Superior temporal gyrus (tissue), 1 donor: ENCODE measurements at regions not wholly inside any gene's neighbourhood (a gene's known extent, or its start where the extent isn't known, plus 50 kb on each side); places are given as distances from the start of the nearest gene placed in this dataset.
"Not testable (repeated sequence)": the region's sequence is repeated elsewhere in the genome, so short reads cannot be mapped to it uniquely, and the experiment has no call there.

Experiments
- DNase-seq: peaks from one replicate; pipeline ENCODE4 v3.0.0-alpha.2; 2016; ENCODE audit errors: extremely low spot score

DNA sequence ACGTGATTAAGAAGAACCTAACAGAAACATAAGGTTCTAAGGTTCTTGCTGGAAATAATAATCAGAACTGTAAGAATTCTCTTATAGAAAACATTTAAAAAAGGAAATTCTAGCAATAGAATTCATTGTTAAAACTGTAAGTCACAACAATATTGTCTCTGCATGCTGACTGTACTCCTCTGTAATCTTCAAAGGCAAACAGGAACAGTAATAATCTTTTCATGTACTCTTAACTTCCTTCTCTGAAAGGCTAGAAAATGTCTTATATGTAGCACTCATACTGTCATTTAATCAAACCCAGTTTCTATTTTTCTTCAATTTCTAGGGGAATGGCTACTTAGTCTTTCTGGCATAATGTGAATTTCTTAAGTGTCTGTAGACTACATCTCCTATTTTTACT lies 103.5 kb upstream of the AGAP9 start:
- DNase-seq = not testable (repeated sequence)

DNA sequence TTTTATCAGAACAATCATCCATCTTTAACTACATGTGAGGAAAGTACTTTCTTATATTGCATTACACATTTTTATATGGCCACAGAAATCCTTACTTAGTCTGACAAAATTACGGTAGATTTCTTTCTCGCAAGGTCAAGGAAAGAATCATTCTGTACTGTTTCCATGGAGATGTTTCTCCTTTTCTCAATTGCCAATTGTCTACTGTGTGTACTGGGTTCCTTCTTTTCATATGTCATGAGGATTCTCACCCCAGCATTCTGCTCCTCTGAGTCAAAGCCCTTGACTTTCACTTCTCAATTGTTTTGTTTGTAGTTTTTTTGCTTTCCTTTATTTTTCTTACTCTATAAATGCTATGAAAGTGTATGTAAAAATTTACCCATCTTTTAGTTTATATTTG lies 99.3 kb upstream of the AGAP9 start:
- DNase-seq = peak; percentile 12

DNA sequence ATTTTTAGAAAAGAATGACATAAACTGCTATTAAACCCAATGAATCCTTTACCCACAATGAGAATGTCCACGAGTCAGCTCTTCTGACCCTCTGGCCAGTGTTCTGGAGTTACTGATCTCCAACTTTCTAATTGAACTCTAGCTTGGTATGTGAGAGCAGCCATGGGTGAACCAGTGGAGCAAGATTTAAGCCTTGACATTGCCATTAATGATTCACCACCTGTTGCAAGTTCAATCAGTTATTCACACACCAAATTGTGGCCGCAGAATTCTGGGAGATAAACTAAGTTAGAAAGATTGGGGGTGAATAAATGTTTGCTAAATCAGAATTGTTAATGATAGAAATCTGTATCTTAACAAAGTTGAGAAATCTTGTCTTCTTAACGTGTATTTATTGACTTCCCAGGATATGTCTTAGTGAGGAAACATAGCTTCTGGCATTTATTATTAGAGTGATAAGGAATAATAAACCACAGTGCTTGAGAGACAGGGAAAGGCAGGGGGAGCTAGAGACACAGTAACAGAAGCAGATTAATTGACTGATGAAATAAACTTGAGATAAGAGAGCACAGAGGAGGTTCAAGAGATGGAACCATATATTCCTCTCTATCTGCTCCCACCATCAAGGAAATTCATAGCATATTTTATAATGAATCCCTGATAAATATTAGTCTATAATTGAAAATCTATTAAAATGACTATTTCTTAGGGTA lies 96.0 kb upstream of the AGAP9 start:
- peak; percentile 32 for DNase-seq

DNA sequence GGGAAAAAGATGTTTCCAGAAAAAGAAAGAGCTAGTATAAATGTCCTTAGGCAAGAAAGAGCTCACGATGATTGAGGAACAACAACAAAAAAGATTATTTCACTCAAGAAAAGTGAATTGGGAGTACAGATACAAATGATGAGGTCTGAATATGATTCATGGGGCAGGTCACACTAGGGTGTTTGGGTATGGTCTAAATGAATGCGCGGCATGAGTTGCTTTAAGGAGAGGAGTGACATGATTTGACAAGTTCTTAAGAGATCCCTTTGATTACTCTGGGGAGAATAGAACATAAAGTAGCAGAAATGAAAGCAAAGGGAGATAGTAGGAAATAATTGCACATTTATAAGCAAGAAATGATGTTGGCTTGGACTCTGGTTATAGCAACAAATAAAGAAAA lies 85.9 kb upstream of the AGAP9 start:
- not testable (repeated sequence) for DNase-seq

DNA sequence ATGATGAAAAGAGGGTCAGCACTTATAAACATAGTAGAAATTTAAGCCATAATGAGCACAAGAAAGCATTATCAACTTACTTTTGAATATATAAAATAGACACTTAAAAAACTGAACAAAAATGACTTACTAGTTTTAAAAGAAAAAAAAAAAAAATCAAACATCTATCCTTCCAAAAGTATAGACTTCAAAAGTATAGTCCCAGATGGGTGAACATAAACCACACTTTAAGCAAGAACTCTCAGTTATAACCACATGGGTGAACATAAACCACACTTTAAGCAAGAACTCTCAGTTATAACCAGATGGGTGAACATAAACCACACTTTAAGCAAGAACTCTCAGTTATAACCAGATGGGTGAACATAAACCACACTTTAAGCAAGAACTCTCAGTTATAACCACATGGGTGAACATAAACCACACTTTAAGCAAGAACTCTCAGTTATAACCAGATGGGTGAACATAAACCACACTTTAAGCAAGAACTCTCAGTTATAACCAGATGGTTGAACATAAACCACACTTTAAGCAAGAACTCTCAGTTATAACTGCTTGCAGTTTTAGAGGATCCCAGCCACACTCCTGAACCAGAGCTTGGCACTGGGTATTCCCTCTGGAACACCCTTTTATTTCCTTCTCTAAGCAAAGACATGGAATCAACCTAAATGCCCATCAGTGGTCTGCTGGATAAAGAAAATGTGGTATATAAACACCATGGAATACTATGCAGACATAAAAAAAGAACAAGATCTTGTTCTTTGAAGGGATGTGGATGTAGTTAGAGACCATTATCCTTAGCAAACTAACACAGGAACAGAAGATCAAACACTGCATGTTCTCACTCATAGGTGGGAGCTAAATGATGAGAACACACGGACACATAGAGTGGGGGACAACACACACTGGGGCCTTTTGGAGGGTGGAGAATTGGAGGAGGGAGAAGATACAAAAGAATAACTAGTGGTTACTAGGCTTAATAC lies 82.6 kb upstream of the AGAP9 start:
- DNase-seq = not testable (repeated sequence)

DNA sequence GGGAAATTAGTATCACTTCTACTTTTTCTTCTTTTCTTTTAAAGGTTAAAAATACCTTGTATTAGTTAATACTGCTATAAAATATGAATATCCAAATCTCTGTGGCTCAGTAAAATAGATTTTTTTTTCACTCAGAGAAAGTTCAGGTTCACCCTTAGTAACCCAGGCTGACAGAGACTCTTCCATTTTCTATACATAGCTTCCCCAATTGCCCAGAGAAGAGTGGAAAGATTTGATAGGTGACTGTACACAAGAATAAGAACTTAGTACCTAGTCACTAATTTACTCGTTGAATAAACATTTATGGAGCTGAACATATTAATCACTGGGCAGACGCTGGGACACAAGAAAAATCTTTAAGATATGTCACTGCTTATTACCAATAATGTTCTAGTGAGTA lies 77.2 kb upstream of the AGAP9 start:
- not testable (repeated sequence) for DNase-seq

DNA sequence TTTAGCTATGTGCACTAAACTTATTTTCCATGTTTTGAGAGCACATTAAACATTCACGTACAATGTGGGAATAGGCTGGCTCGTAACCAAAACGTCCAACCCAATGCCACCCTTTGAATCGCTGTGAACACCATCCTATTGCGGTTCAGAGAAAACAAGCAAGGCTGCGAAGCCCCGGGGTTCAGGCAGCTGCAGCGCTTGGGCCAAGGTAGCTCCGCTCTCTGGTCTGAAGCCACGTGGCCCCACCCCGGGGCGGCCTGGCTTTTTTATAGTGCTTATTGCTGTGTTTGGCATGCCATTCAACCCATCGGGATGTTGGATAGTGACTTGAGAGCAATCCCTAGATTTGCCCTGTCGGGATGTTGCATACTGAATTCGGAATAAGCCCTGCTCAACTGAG lies 76.7 kb upstream of the AGAP9 start:
- DNase-seq = not testable (repeated sequence)

DNA sequence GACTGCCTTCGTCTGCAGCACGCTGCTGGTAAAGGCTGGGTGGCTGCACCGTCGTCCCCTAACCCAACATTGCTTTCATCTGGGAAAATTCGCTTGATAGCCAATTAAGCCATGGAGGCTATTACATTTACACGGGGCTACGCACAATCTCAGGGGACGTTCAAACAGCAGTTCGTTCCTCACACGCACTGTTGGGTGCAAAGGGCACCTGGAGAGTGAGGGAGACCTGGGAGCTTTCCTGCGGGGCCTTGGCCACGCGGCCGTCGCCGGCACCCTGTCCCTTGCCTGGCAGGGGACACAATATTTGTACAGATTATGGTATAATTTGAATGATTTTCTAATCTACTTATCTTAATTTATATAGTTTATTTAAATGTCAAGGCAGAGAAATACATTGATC lies 76.2 kb upstream of the AGAP9 start:
- not testable (repeated sequence) for DNase-seq

DNA sequence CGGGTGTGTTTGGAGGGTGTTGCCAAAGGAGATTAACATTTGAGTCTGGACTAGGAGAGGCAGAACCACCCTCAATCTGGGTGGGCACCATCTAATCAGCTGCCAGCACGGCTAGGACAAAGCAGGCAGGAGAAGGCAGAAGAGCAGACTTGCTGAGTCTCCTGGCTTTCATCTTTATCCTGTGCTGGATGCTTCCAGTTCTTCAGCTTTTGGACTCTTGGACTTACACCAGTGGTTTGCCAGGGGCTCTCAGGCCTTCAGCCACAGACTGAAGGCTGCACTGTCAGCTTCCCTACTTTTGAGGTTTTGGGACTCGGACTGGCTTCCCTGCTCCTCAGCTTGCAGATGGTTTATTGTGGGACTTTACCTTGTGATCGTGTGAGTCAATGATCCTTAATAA lies 70.4 kb upstream of the AGAP9 start:
- not testable (repeated sequence) for DNase-seq

DNA sequence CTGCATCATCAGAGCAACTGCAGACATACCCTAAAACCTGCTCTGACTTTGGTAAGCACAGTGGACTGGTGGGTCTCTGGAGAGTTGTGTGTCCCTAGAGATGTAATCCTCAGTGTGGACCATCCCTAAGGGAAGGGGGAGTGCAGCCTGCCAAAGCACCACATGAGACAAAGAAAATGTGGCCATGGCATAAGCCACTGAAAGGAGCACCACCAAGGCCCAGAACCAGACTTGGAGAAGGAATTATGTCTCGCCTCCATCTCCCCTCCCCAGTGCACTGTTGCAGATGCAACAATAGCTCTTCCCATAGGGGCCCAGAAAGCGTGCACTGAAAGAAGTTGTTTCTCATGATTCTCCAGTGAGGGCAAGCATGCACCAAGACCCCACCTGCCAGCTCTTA lies 69.7 kb upstream of the AGAP9 start:
- not testable (repeated sequence) for DNase-seq

DNA sequence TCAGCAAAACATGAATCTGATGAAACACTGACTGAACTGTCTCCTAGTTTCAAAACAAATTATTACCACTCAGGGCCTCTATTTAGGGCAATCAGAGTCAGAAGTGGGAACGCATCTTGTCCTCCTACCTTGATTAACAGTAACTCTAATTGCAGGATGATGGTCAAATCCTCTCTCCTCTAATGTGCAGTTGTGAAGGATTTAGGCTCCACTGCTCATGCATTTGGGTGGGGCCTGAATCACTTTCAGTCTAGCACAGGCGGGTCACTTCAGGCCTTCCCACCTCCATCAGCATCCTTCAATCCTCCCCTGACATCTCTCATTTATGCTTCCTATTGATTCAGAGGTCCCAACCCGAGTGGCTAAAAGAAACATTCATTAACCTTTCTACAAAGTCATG lies 67.5 kb upstream of the AGAP9 start:
- not testable (repeated sequence) for DNase-seq

DNA sequence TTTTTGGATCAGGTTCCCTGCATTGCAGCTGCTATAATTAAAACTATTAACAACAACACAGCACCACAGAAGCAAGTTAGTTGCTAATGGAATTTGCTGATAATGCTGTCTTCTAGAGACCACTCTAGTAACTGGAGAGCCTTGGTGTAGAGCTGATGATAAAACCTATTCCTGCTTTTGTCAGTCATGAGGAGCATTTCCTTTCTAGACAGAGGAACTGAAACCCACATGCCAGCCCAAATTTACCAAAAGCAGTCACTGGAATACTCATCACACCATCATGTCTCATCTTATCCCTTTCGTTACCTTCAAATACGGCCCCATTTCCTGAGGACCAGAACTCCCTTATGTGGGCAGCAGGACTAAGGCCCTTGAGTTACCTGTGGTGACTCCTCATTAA lies 67.1 kb upstream of the AGAP9 start:
- DNase-seq = not testable (repeated sequence)

DNA sequence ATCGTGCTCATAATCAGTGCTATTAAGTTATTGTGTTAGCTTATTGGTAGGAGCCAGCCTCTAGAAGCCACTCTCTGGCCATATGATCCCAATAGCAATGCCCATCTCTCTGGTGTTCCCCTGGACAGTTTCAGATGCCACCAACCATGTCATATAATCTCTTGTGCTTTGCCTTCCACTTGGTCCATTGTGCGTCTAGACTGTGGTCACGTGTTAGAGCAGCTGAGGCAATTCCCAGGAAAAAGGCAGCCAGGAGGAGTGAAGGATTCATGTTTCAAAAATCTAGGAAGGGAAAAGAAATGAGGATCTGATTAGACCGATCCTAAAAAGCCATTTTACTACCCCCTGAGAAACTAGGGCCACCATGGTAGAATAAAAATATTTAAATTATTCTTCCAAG lies 58.6 kb upstream of the AGAP9 start:
- DNase-seq = not testable (repeated sequence)

DNA sequence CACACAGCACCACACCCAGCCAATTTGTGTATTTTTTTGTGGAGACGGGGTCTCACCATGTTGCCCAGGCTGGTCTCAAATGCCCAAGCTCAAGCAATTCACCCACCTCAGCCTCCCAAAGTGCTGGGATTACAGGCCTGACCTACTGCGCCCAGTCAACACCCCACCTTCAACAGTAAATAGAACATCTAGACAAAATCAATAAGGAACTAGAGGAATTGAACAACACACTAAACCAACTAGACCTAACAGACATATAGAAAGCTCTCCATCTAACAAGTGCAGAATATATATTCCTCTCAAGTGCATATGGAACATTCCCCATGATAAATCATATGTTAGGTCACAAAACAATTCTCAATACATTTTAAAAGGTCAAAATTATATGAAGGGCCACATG lies 56.6 kb upstream of the AGAP9 start:
- DNase-seq = not testable (repeated sequence)

DNA sequence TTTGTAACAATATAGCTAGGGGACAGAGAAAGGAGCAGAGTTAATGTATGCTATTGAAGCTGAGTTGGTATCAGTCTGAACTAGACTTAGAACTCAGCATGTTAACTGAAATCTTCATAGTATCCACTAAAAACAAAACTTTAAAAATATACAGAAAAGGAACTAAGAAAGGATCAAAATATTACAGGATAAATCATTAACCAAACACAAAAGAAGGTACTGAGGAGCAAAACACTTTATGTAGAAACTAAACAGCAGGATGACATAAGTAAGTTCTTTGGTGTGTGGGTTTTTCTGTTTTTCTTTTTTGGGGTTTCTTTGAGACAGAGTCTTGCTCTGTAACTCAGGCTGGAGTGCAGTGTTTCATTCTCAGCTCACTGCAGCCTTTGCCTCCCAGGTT lies 55.1 kb upstream of the AGAP9 start:
- not testable (repeated sequence) for DNase-seq
